Hepatocyte (in vitro differentiated cells): ENCODE measurements at regions not wholly inside any gene's neighbourhood (a gene's known extent, or its start where the extent isn't known, plus 50 kb on each side); places are given as distances from the start of the nearest gene placed in this dataset.

Experiments used
- DNase-seq: peaks from one replicate; pipeline ENCODE4 v3.0.0-alpha.2; 2016; ENCODE audit warnings: low spot score
- H2AFZ ChIP-seq: fragments of 200-600 bp; sonication (generic); 2 replicates; pipeline ENCODE4 v1.6.0; 2016; ENCODE audit warnings: antibody characterized with exemption, mild to moderate bottlenecking
- H3K27ac ChIP-seq: fragments of 200-600 bp; sonication (generic); 2 replicates; pipeline ENCODE4 v1.5.1; 2016; ENCODE audit warnings: mild to moderate bottlenecking
- H3K27me3 ChIP-seq: fragments of 200-600 bp; sonication (generic); 2 replicates; pipeline ENCODE4 v1.6.1; 2016
- H3K36me3 ChIP-seq: fragments of 200-600 bp; sonication (generic); replicated peaks from 2 replicates; pipeline ENCODE4 v1.5.1; 2016; ENCODE audit warnings: low read depth; ENCODE audit not compliant: insufficient read depth
- H3K4me1 ChIP-seq: fragments of 200-600 bp; sonication (generic); 2 replicates; pipeline ENCODE4 v1.5.1; 2016; ENCODE audit warnings: mild to moderate bottlenecking, moderate library complexity; ENCODE audit not compliant: insufficient read depth
- H3K4me2 ChIP-seq: fragments of 200-600 bp; sonication (generic); 2 replicates; pipeline ENCODE4 v1.6.0; 2016
- H3K4me3 ChIP-seq: fragments of 200-600 bp; sonication (generic); 2 replicates; pipeline ENCODE4 v1.5.1; 2016; ENCODE audit warnings: mild to moderate bottlenecking
- H3K79me2 ChIP-seq: fragments of 200-600 bp; sonication (generic); 2 replicates; pipeline ENCODE4 v1.6.0; 2017; ENCODE audit warnings: mild to moderate bottlenecking
- H3K9me2 ChIP-seq: fragments of 200-600 bp; sonication (generic); replicated peaks from 2 replicates; pipeline ENCODE4 v1.6.0; 2017; ENCODE audit warnings: mild to moderate bottlenecking; ENCODE audit not compliant: insufficient read depth
- H3K9me3 ChIP-seq: fragments of 200-600 bp; sonication (generic); 2 replicates; pipeline ENCODE4 v1.5.1; 2016; ENCODE audit warnings: low read depth, mild to moderate bottlenecking
- H4K20me1 ChIP-seq: fragments of 200-600 bp; sonication (generic); 2 replicates; pipeline ENCODE4 v1.6.0; 2016; ENCODE audit warnings: mild to moderate bottlenecking; ENCODE audit not compliant: insufficient read depth, poor library complexity, severe bottlenecking
- EZH2 ChIP-seq: fragments of 200-600 bp; sonication (generic); IDR thresholded peaks from 2 replicates; pipeline ENCODE4 v1.6.1; 2016; ENCODE audit warnings: antibody characterized with exemption, mild to moderate bottlenecking, borderline replicate concordance
- EZH2phosphoT487 ChIP-seq: fragments of 200-600 bp; sonication (generic); IDR thresholded peaks from one replicate; pipeline ENCODE4 v1.6.1; 2018; ENCODE audit warnings: antibody characterized with exemption, mild to moderate bottlenecking, low read depth, moderate library complexity; ENCODE audit not compliant: unreplicated experiment, severe bottlenecking
- WGBS: methylation state at CpG from one replicate; pipeline ENCODE4 v1.1.6; 2016; ENCODE audit warnings: low lambda C conversion rate; ENCODE audit errors: missing lambda C conversion rate; 5-methylcytosine and 5-hydroxymethylcytosine counted together
- TF ChIP-seq, protein P1 (sequence below): fragments of 200-600 bp; sonication (generic); IDR thresholded peaks from 2 replicates; pipeline ENCODE4 v1.5.1; 2016; ENCODE audit warnings: antibody characterized with exemption, mild to moderate bottlenecking; ENCODE audit not compliant: poor library complexity

DNA sequence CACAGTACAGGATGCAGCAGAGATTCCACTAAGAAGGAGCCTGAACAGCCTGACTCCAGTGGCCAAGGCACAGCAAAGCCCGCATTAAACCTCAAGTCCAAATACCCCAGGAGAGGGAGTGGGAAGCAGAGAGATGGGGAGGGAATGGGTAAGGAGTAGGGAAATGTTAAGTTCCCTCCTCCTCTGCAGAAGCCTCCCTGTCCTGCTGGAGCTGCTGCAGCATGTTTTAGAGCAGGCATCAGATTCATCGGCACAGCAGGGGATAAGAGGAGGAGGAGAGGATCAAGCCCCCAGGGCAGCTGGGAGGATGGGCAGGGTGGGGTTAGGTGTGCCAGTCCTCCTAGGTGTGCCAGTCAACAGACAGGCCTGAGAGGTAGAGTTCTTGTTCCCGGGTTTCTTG, 709.7 kb downstream of the PTPRU start:
- H3K9me3 ChIP-seq = no peaks in the 10 kb centered on the region
- H3K4me3 ChIP-seq = no peak overlapping the region
- no peak overlapping the region for H2AFZ ChIP-seq
- TF ChIP-seq, protein P1, sequence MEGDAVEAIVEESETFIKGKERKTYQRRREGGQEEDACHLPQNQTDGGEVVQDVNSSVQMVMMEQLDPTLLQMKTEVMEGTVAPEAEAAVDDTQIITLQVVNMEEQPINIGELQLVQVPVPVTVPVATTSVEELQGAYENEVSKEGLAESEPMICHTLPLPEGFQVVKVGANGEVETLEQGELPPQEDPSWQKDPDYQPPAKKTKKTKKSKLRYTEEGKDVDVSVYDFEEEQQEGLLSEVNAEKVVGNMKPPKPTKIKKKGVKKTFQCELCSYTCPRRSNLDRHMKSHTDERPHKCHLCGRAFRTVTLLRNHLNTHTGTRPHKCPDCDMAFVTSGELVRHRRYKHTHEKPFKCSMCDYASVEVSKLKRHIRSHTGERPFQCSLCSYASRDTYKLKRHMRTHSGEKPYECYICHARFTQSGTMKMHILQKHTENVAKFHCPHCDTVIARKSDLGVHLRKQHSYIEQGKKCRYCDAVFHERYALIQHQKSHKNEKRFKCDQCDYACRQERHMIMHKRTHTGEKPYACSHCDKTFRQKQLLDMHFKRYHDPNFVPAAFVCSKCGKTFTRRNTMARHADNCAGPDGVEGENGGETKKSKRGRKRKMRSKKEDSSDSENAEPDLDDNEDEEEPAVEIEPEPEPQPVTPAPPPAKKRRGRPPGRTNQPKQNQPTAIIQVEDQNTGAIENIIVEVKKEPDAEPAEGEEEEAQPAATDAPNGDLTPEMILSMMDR = no peak
- TF ChIP-seq EZH2phosphoT487 = no peak
- TF ChIP-seq EZH2 = no peak
- no peaks in the 10 kb centered on the region for H3K9me2 ChIP-seq
- peaks cover 9% of the 10 kb centered on the region for H3K27me3 ChIP-seq
- H3K36me3 ChIP-seq = no peaks in the 10 kb centered on the region
- H3K79me2 ChIP-seq = no peaks in the 10 kb centered on the region
- 63% methylated on average over 3 of the region's 3 CpGs for WGBS
- DNase-seq = no peak
- no peaks in the 10 kb centered on the region for H4K20me1 ChIP-seq
- H3K27ac ChIP-seq = no peak overlapping the region
- no peaks in the 10 kb centered on the region for H3K4me1 ChIP-seq
- H3K4me2 ChIP-seq = no peak overlapping the region

DNA sequence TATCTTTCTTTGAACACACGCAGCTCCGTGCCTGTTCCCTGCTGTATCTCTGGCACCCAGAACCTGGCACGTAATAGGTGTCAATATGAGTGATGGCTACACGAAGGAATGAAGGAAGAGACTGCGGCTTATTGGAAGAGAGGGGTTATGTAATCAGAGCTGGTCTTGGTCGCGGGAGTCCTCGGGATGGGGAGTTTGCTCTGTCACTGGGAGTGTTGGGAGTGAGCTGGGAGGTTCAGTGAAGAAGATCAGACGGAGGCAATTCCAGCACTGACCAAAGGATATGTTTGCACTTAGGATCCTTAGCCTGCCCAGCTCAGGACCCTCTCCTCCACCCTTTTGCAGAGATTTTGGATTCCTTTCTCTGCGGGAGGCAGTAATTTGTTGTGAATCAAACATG, 709.1 kb downstream of the PTPRU start:
- Histone ChIP-seq H3K9me2 (no peaks in the 10 kb centered on the region), H3K9me3 (no peaks in the 10 kb centered on the region), H2AFZ (no peak overlapping the region), H3K4me2 (no peak overlapping the region), H3K4me3 (no peak overlapping the region), H3K27ac (no peak overlapping the region), H3K79me2 (no peaks in the 10 kb centered on the region), H3K27me3 (peaks cover 9% of the 10 kb centered on the region), H3K4me1 (no peaks in the 10 kb centered on the region), H3K36me3 (no peaks in the 10 kb centered on the region), H4K20me1 (no peaks in the 10 kb centered on the region)
- TF ChIP-seq, protein P1 = no peak
- no peak for TF ChIP-seq EZH2
- no peak for TF ChIP-seq EZH2phosphoT487
- no peak for DNase-seq
- WGBS = 46% methylated on average over 10 of the region's 10 CpGs

DNA sequence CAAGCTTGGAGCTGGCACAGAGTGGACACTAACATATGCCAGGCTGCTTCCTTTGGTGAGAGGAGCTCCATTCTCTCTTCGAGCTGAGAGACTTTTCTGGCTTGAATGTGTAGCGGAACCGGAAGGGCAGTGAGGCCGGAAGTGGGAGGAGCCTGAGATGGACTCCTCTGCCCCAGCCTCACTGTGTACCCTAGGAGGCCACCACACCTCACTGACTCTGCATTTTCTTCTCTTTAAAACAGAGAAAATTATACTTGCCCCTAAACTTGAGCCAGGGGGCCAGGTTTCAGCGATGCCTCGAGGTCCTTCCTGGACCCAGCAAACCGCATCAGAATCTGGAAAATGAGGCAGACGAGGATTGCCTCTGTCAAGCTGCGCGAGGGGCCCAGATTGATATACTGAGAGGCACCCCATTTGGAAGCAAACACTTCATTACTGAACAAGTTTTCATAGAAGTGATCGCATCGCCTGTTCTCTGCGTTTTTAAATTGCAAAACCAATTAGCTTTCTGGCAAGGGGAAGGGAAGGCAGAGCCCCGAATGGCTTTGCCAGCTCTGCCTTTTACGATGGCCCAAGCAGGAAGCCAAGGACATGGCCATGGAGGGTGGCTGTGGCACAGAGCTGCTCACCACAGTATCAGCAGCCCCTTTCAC, 708.1 kb downstream of the PTPRU start:
- Histone ChIP-seq H3K27me3 (peaks cover 9% of the 10 kb centered on the region), H3K4me3 (no peak overlapping the region), H3K27ac (no peak overlapping the region), H3K4me2 (no peak overlapping the region), H3K36me3 (no peaks in the 10 kb centered on the region), H4K20me1 (no peaks in the 10 kb centered on the region), H3K4me1 (no peaks in the 10 kb centered on the region), H3K79me2 (no peaks in the 10 kb centered on the region), H2AFZ (no peak overlapping the region), H3K9me2 (no peaks in the 10 kb centered on the region), H3K9me3 (no peaks in the 10 kb centered on the region)
- no peak for DNase-seq
- no peak for TF ChIP-seq EZH2phosphoT487
- TF ChIP-seq, protein P1 = no peak
- TF ChIP-seq EZH2 = no peak
- 76% methylated on average over 15 of the region's 15 CpGs for WGBS

DNA sequence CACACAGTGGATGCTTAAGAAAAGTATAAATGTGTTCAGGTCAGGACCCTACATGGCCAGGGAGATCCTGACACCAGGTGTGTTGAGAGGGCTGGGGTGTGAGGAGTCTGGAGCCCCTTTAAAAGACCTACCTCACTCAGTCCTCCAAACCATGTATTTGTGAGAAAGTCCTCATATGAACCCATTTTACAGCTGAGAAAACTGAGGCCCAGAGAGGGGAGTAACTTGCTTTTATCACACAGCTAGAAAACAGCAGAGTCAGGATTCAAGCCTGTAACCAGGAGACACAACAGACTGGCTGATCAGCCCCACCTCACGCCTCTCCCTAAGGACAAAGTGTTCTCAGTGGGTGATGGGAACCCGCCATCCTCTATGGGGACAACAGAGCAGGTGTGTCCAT, 706.7 kb downstream of the PTPRU start:
- DNase-seq = no peak
- Histone ChIP-seq H3K4me3 (no peak overlapping the region), H4K20me1 (no peaks in the 10 kb centered on the region), H3K9me3 (no peaks in the 10 kb centered on the region), H3K4me1 (no peaks in the 10 kb centered on the region), H3K4me2 (no peak overlapping the region), H3K9me2 (no peaks in the 10 kb centered on the region), H3K36me3 (no peaks in the 10 kb centered on the region), H3K27me3 (peaks cover 9% of the 10 kb centered on the region), H3K27ac (no peak overlapping the region), H3K79me2 (no peaks in the 10 kb centered on the region), H2AFZ (no peak overlapping the region)
- TF ChIP-seq, protein P1 = no peak
- TF ChIP-seq EZH2 (no peak), EZH2phosphoT487 (no peak)
- 73% methylated on average over 2 of the region's 2 CpGs for WGBS
